ENCODE measurements at regions not wholly inside any gene's neighbourhood (a gene's known extent, or its start where the extent isn't known, plus 50 kb on each side); places are given as distances from the start of the nearest gene placed in this dataset.

DNA sequence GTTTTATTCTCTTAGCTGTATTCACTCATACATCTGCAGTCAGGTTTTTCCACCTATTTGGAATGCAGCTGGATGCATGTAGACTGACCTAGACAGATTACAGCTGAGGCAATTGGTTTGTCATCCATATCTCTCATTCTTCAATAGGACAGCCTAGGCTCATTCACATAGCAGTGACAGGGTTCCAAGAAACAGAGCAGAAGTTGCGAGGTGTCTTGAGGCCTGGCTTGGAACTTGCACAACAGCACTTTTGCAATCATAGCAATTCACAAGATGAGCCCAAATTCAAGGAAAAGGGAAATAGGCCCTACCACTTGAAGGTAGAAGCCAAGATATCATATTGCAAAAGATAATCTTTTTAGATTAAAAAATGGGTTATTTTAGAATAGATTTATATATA lies 508.9 kb upstream of the JAG1 start:
- TF ChIP-seq, protein P1, sequence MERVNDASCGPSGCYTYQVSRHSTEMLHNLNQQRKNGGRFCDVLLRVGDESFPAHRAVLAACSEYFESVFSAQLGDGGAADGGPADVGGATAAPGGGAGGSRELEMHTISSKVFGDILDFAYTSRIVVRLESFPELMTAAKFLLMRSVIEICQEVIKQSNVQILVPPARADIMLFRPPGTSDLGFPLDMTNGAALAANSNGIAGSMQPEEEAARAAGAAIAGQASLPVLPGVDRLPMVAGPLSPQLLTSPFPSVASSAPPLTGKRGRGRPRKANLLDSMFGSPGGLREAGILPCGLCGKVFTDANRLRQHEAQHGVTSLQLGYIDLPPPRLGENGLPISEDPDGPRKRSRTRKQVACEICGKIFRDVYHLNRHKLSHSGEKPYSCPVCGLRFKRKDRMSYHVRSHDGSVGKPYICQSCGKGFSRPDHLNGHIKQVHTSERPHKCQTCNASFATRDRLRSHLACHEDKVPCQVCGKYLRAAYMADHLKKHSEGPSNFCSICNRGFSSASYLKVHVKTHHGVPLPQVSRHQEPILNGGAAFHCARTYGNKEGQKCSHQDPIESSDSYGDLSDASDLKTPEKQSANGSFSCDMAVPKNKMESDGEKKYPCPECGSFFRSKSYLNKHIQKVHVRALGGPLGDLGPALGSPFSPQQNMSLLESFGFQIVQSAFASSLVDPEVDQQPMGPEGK (CRISPR knock-in tag; IDR thresholded peaks at IDR 0.05; ENCODE audit: borderline replicate concordance), result no peak
- TF ChIP-seq ZC3H10 (CRISPR knock-in tag; IDR thresholded peaks at IDR 0.05) (no peak), ZNF8 (CRISPR knock-in tag; IDR thresholded peaks at IDR 0.05) (no peak), ESRRG (CRISPR knock-in tag; IDR thresholded peaks at IDR 0.05) (no peak), OSR1 (CRISPR knock-in tag; IDR thresholded peaks at IDR 0.05) (no peak), ZFP3 (CRISPR knock-in tag; IDR thresholded peaks at IDR 0.05) (no peak), TCF4 (CRISPR knock-in tag; IDR thresholded peaks at IDR 0.05; ENCODE audit: borderline replicate concordance) (no peak), PPARA (CRISPR knock-in tag; IDR thresholded peaks at IDR 0.05; ENCODE audit: borderline replicate concordance) (no peak), ARNTL (CRISPR knock-in tag; IDR thresholded peaks at IDR 0.05; ENCODE audit: borderline replicate concordance, low read depth) (no peak), ZNF565 (CRISPR knock-in tag; conservative IDR thresholded peaks at IDR 0.05; ENCODE audit: low read depth) (no peak), RARB (CRISPR knock-in tag; IDR thresholded peaks at IDR 0.05) (no peak)
- TF ChIP-seq, protein P2, sequence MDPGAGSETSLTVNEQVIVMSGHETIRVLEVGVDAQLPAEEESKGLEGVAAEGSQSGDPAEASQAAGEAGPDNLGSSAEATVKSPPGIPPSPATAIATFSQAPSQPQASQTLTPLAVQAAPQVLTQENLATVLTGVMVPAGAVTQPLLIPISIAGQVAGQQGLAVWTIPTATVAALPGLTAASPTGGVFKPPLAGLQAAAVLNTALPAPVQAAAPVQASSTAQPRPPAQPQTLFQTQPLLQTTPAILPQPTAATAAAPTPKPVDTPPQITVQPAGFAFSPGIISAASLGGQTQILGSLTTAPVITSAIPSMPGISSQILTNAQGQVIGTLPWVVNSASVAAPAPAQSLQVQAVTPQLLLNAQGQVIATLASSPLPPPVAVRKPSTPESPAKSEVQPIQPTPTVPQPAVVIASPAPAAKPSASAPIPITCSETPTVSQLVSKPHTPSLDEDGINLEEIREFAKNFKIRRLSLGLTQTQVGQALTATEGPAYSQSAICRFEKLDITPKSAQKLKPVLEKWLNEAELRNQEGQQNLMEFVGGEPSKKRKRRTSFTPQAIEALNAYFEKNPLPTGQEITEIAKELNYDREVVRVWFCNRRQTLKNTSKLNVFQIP (CRISPR knock-in tag; IDR thresholded peaks at IDR 0.05; ENCODE audit: borderline replicate concordance, low read depth), result no peak
- TF ChIP-seq, protein P3, sequence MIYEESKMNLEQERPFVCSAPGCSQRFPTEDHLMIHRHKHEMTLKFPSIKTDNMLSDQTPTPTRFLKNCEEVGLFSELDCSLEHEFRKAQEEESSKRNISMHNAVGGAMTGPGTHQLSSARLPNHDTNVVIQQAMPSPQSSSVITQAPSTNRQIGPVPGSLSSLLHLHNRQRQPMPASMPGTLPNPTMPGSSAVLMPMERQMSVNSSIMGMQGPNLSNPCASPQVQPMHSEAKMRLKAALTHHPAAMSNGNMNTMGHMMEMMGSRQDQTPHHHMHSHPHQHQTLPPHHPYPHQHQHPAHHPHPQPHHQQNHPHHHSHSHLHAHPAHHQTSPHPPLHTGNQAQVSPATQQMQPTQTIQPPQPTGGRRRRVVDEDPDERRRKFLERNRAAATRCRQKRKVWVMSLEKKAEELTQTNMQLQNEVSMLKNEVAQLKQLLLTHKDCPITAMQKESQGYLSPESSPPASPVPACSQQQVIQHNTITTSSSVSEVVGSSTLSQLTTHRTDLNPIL (CRISPR knock-in tag; IDR thresholded peaks at IDR 0.05; ENCODE audit: low read depth), result no peak
- ATAC-seq, result no peak

DNA sequence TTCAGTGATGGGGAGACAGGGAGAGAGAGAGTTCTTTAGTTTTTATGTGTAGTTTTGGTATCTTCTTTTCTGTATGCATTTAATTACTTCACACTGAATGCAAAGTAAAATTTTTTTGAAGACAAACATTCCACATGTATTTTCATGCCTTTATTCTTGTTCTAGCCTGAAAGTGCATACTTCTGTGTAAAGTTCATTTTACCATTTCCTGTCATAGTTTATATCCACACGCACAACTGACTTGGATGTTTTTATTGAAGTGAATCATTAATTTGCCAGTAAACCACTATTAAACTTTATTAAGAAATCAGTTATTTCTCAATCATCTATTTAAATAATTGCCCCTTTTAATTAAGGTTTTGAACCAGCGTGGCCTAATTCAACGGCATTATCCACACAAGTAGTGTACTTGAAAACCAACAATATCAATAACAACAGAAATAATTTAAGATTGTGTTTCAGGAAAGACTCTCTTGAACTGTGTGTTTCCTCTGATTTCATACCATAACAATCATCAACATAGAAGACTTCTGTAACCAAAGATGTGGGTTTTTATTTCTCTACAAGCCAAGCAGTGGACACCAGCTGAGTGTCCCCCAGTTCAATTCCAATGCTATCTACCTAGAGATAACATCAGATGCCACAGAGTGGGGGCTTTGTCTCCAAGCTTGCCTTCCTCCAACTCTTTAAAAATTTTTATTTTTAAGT lies 512.7 kb upstream of the JAG1 start:
- no peak for TF ChIP-seq ZNF565 (CRISPR knock-in tag; conservative IDR thresholded peaks at IDR 0.05; ENCODE audit: low read depth)
- TF ChIP-seq ZNF8 (CRISPR knock-in tag; IDR thresholded peaks at IDR 0.05), result no peak
- no peak for TF ChIP-seq RARB (CRISPR knock-in tag; IDR thresholded peaks at IDR 0.05)
- TF ChIP-seq OSR1 (CRISPR knock-in tag; IDR thresholded peaks at IDR 0.05), result no peak
- no peak for TF ChIP-seq ZC3H10 (CRISPR knock-in tag; IDR thresholded peaks at IDR 0.05)
- TF ChIP-seq, protein P4, sequence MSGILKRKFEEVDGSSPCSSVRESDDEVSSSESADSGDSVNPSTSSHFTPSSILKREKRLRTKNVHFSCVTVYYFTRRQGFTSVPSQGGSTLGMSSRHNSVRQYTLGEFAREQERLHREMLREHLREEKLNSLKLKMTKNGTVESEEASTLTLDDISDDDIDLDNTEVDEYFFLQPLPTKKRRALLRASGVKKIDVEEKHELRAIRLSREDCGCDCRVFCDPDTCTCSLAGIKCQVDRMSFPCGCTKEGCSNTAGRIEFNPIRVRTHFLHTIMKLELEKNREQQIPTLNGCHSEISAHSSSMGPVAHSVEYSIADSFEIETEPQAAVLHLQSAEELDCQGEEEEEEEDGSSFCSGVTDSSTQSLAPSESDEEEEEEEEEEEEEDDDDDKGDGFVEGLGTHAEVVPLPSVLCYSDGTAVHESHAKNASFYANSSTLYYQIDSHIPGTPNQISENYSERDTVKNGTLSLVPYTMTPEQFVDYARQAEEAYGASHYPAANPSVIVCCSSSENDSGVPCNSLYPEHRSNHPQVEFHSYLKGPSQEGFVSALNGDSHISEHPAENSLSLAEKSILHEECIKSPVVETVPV (CRISPR knock-in tag; IDR thresholded peaks at IDR 0.05), result no peak
- TF ChIP-seq, protein P1 (CRISPR knock-in tag; IDR thresholded peaks at IDR 0.05; ENCODE audit: borderline replicate concordance), result no peak
- no peak for TF ChIP-seq ESRRG (CRISPR knock-in tag; IDR thresholded peaks at IDR 0.05)
- TF ChIP-seq ZNF70 (CRISPR knock-in tag; IDR thresholded peaks at IDR 0.05), result no peak
- no peak for TF ChIP-seq BACH2 (CRISPR knock-in tag; IDR thresholded peaks at IDR 0.05; ENCODE audit: borderline replicate concordance)
- no peak for TF ChIP-seq SNAI2 (CRISPR knock-in tag; IDR thresholded peaks at IDR 0.05)
- no peak for TF ChIP-seq GLIS3 (CRISPR knock-in tag; IDR thresholded peaks at IDR 0.05)
- no peak for TF ChIP-seq ZFP3 (CRISPR knock-in tag; IDR thresholded peaks at IDR 0.05)
- TF ChIP-seq, protein P5, sequence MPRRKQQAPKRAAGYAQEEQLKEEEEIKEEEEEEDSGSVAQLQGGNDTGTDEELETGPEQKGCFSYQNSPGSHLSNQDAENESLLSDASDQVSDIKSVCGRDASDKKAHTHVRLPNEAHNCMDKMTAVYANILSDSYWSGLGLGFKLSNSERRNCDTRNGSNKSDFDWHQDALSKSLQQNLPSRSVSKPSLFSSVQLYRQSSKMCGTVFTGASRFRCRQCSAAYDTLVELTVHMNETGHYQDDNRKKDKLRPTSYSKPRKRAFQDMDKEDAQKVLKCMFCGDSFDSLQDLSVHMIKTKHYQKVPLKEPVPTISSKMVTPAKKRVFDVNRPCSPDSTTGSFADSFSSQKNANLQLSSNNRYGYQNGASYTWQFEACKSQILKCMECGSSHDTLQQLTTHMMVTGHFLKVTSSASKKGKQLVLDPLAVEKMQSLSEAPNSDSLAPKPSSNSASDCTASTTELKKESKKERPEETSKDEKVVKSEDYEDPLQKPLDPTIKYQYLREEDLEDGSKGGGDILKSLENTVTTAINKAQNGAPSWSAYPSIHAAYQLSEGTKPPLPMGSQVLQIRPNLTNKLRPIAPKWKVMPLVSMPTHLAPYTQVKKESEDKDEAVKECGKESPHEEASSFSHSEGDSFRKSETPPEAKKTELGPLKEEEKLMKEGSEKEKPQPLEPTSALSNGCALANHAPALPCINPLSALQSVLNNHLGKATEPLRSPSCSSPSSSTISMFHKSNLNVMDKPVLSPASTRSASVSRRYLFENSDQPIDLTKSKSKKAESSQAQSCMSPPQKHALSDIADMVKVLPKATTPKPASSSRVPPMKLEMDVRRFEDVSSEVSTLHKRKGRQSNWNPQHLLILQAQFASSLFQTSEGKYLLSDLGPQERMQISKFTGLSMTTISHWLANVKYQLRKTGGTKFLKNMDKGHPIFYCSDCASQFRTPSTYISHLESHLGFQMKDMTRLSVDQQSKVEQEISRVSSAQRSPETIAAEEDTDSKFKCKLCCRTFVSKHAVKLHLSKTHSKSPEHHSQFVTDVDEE (CRISPR knock-in tag; IDR thresholded peaks at IDR 0.05), result no peak
- TF ChIP-seq, protein P2 (CRISPR knock-in tag; IDR thresholded peaks at IDR 0.05; ENCODE audit: borderline replicate concordance, low read depth), result no peak
- no peak for TF ChIP-seq ZFP30 (CRISPR knock-in tag; IDR thresholded peaks at IDR 0.05)
- TF ChIP-seq ISL1 (CRISPR knock-in tag; IDR thresholded peaks at IDR 0.05), result no peak
- no peak for TF ChIP-seq CSDC2 (CRISPR knock-in tag; IDR thresholded peaks at IDR 0.05)
- TF ChIP-seq PPARA (CRISPR knock-in tag; IDR thresholded peaks at IDR 0.05; ENCODE audit: borderline replicate concordance), result no peak
- TF ChIP-seq TOX (CRISPR knock-in tag; IDR thresholded peaks at IDR 0.05; ENCODE audit: borderline replicate concordance), result no peak
- ATAC-seq, result no peak
